Fibroblast of lung (primary cell): ENCODE measurements at regions not wholly inside any gene's neighbourhood (a gene's known extent, or its start where the extent isn't known, plus 50 kb on each side); places are given as distances from the start of the nearest gene placed in this dataset.

Source experiments
- DNase-seq, 2 donors: peaks; one replicate each; pipeline versions ENCODE4 v3.0.0 to v3.0.0-alpha.2; 2010; ENCODE audit warnings: low read depth in 2 of 2
- H2AFZ ChIP-seq: 2 replicates; pipeline ENCODE4 v1.5.1; 2012; ENCODE audit warnings: low read length, control low read depth, inconsistent platforms
- H3K27ac ChIP-seq: 2 replicates; pipeline ENCODE4 v1.5.1; 2011; ENCODE audit warnings: low read length, control low read depth; ENCODE audit not compliant: insufficient read depth
- H3K27me3 ChIP-seq: 2 replicates; pipeline ENCODE4 v1.5.1; 2011; ENCODE audit warnings: mild to moderate bottlenecking, low read length; ENCODE audit not compliant: control insufficient read depth, insufficient read depth
- H3K36me3 ChIP-seq: 2 replicates; pipeline ENCODE4 v1.5.1; 2011; ENCODE audit warnings: low read length; ENCODE audit not compliant: control insufficient read depth, insufficient read depth
- H3K4me1 ChIP-seq: 2 replicates; pipeline ENCODE4 v1.5.1; 2011; ENCODE audit warnings: low read length; ENCODE audit not compliant: control insufficient read depth, insufficient read depth; ENCODE audit errors: extremely low read depth
- H3K4me2 ChIP-seq: 2 replicates; pipeline ENCODE4 v1.5.1; 2011; ENCODE audit warnings: low read length, control low read depth; ENCODE audit not compliant: insufficient read depth; ENCODE audit errors: extremely low read depth
- H3K4me3 ChIP-seq, 4 experiments: fragments of 200-600 bp in 1 of 4; sonication (generic) in 1 of 4; replicated peaks in 1 of 4; 2 replicates each; pipeline ENCODE4 v1.5.1; 2011 to 2016; ENCODE audit warnings: low read length in 4 of 4, low read depth in 3 of 4, mild to moderate bottlenecking in 3 of 4, control low read depth in 2 of 4, inconsistent platforms in 1 of 4, mixed read lengths in 1 of 4; ENCODE audit not compliant: insufficient read depth in 1 of 4; ENCODE audit errors: control extremely low read depth in 1 of 4
- H3K79me2 ChIP-seq: 2 replicates; pipeline ENCODE4 v1.5.1; 2012; ENCODE audit warnings: mild to moderate bottlenecking, low read length, inconsistent platforms; ENCODE audit not compliant: control insufficient read depth, insufficient read depth
- H3K9ac ChIP-seq: 2 replicates; pipeline ENCODE4 v1.5.1; 2011; ENCODE audit warnings: mild to moderate bottlenecking, low read length, control low read depth; ENCODE audit not compliant: insufficient read depth
- H3K9me3 ChIP-seq: 2 replicates; pipeline ENCODE4 v1.5.1; 2012; ENCODE audit warnings: low read depth, low read length; ENCODE audit not compliant: control insufficient read depth, insufficient read depth
- H4K20me1 ChIP-seq: 2 replicates; pipeline ENCODE4 v1.5.1; 2011; ENCODE audit warnings: low read length; ENCODE audit not compliant: control insufficient read depth, insufficient read depth; ENCODE audit errors: extremely low read depth
- EZH2 ChIP-seq: IDR thresholded peaks from 2 replicates; pipeline ENCODE4 v1.5.1; 2012; ENCODE audit warnings: low read length, control low read depth, mild to moderate bottlenecking; ENCODE audit errors: missing control alignments
- TF ChIP-seq, protein P1 (sequence below), 2 donors: IDR thresholded peaks in 1 of 2; conservative IDR thresholded peaks in 1 of 2; 1 replicate in 1 of 2; 2 replicates in 1 of 2; pipeline ENCODE4 v1.5.1; 2011 to 2012; ENCODE audit warnings: low read length in 2 of 2, control low read depth in 1 of 2, inconsistent platforms in 1 of 2, low read depth in 1 of 2, mild to moderate bottlenecking in 1 of 2

DNA sequence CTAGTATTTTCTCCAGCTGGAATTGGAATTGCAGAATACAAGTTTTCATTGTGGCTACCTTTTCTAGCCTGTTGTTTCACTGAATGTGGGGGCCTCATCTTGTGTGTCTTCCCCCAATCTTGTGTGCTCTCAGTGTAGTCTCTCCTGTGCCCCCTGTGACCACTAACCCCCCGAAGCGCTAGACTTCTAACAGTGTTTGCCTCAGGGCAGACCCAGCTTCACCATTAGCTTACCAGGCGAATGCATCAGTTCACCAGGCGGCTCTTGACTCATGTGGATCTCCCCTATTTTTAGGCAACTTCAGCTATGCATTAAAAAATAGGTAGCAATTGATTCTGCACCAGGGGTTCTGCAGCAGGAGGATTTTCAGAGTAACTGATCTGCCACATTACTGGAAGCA is 376.2 kb upstream of the MEIS1 start:
- no peak for TF ChIP-seq EZH2
- TF ChIP-seq, protein P1, sequence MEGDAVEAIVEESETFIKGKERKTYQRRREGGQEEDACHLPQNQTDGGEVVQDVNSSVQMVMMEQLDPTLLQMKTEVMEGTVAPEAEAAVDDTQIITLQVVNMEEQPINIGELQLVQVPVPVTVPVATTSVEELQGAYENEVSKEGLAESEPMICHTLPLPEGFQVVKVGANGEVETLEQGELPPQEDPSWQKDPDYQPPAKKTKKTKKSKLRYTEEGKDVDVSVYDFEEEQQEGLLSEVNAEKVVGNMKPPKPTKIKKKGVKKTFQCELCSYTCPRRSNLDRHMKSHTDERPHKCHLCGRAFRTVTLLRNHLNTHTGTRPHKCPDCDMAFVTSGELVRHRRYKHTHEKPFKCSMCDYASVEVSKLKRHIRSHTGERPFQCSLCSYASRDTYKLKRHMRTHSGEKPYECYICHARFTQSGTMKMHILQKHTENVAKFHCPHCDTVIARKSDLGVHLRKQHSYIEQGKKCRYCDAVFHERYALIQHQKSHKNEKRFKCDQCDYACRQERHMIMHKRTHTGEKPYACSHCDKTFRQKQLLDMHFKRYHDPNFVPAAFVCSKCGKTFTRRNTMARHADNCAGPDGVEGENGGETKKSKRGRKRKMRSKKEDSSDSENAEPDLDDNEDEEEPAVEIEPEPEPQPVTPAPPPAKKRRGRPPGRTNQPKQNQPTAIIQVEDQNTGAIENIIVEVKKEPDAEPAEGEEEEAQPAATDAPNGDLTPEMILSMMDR (conservative IDR thresholded peaks at IDR 0.05 in 1 of 2, IDR thresholded peaks at IDR 0.05 in 1 of 2; ENCODE audit: low read depth in 1 of 2, low read length in 2 of 2) = no peak
- Histone ChIP-seq H3K4me3 (no peak overlapping the region), H3K36me3 (no peaks in the 10 kb centered on the region), H2AFZ (no peak overlapping the region), H3K4me1 (no peaks in the 10 kb centered on the region), H3K79me2 (no peaks in the 10 kb centered on the region), H3K9me3 (no peaks in the 10 kb centered on the region), H3K27me3 (no peaks in the 10 kb centered on the region), H3K4me2 (no peak overlapping the region), H4K20me1 (no peaks in the 10 kb centered on the region), H3K9ac (no peak overlapping the region), H3K27ac (no peak overlapping the region)
- no peak for DNase-seq

DNA sequence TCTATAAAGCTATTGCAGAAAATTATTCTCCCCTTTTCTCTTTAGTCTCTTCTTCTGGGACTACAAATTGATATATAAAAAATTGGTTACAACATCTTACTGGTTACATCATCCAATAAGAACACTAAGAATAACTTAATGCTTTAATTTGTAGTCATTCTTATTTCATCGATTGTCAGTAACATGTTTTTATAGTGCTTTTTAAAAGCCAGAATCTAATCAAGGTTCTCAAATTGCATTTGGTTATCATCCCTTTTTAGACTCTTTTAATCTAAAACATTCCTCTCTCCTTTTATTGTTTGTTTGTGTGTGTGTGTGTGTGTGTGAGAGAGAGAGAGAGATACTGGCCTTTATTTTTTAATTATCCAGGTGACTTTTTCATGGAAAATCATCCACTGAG is 377.1 kb upstream of the MEIS1 start:
- TF ChIP-seq, protein P1 (conservative IDR thresholded peaks at IDR 0.05 in 1 of 2, IDR thresholded peaks at IDR 0.05 in 1 of 2; ENCODE audit: low read depth in 1 of 2, low read length in 2 of 2) = no peak
- no peak for TF ChIP-seq EZH2
- Histone ChIP-seq H3K27me3 (peaks cover 2% of the 10 kb centered on the region), H3K36me3 (no peaks in the 10 kb centered on the region), H3K4me3 (no peak overlapping the region), H3K79me2 (no peaks in the 10 kb centered on the region), H3K9ac (no peak overlapping the region), H3K4me2 (no peak overlapping the region), H3K9me3 (no peaks in the 10 kb centered on the region), H2AFZ (no peak overlapping the region), H3K27ac (no peak overlapping the region), H3K4me1 (no peaks in the 10 kb centered on the region), H4K20me1 (no peaks in the 10 kb centered on the region)
- no peak for DNase-seq

DNA sequence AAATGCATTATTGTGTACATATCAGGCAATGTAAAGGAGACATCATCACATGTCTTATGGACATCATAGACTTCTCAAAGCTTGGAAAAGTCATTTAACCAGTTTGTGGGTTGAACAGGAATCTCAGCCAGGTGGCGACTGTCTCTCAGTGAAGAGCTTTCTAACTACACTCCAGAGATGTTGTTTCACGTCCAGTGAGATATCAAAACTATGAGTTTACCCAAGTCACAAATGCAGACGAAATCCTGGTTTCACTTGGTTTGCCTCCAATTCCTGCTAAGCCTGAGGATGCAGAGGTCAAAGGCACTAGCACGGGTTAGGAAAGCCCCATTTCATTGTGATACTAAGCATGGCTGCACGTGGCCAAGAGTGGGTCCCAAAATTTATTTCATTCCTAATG is 384.5 kb upstream of the MEIS1 start:
- Histone ChIP-seq H3K4me2 (no peak overlapping the region), H3K27ac (no peak overlapping the region), H3K79me2 (no peaks in the 10 kb centered on the region), H3K36me3 (no peaks in the 10 kb centered on the region), H4K20me1 (no peaks in the 10 kb centered on the region), H3K9me3 (no peaks in the 10 kb centered on the region), H3K27me3 (peaks cover 2% of the 10 kb centered on the region), H2AFZ (no peak overlapping the region), H3K9ac (no peak overlapping the region), H3K4me1 (no peaks in the 10 kb centered on the region), H3K4me3 (no peak overlapping the region)
- no peak for DNase-seq
- TF ChIP-seq, protein P1 (conservative IDR thresholded peaks at IDR 0.05 in 1 of 2, IDR thresholded peaks at IDR 0.05 in 1 of 2; ENCODE audit: low read depth in 1 of 2, low read length in 2 of 2) = no peak
- no peak for TF ChIP-seq EZH2
